ENCODE measurements at regions not wholly inside any gene's neighbourhood (a gene's known extent, or its start where the extent isn't known, plus 50 kb on each side); places are given as distances from the start of the nearest gene placed in this dataset.

DNA sequence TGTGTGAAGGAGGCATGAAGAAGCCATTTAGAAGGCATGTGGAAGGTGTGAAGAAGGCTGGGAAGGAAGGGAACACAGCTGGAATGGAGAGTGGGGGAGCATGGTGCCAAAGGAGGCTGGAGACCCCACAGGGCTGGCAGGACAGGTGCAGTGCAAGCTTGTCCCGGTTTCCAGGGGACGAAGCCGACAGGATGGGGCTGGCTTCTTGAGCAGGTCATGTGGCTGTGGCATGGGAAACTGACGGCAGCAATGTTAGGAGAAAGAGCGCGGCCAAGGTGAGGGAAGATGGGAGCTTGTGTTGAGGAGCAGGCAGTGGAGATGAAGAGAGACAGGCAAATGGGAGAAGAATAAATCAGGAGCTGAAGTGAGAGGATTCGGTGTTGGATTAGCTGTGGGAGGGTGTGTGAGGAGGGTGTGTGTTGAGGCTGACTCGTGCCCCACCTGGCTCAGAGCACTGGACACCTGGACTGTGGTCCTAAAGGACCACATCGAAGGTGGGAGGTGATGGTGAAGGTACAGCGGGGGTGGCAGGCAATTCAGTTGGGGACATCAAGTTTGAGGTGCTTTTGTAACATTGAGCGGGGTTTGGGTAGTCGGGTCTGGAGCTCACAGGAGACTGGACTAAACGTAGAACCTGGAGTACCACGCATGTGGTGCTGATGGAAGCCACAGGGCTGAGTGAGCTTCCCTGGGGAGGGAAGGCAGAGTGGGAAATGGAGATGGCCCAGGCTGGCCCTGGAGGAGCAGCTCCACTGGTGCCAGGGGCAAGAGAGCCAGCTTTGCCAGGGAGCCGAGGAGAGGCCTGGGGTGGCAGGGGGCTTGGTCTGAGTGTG lies 165.6 kb upstream of the HDAC4 start:
- TF ChIP-seq, protein P1, sequence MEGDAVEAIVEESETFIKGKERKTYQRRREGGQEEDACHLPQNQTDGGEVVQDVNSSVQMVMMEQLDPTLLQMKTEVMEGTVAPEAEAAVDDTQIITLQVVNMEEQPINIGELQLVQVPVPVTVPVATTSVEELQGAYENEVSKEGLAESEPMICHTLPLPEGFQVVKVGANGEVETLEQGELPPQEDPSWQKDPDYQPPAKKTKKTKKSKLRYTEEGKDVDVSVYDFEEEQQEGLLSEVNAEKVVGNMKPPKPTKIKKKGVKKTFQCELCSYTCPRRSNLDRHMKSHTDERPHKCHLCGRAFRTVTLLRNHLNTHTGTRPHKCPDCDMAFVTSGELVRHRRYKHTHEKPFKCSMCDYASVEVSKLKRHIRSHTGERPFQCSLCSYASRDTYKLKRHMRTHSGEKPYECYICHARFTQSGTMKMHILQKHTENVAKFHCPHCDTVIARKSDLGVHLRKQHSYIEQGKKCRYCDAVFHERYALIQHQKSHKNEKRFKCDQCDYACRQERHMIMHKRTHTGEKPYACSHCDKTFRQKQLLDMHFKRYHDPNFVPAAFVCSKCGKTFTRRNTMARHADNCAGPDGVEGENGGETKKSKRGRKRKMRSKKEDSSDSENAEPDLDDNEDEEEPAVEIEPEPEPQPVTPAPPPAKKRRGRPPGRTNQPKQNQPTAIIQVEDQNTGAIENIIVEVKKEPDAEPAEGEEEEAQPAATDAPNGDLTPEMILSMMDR (IDR thresholded peaks at IDR 0.05) = no peak
- Histone ChIP-seq H3K27me3 (peaks cover 53% of the 10 kb centered on the region), H3K9me3 (no peaks in the 10 kb centered on the region), H3K4me3 (ENCODE audit: low read depth in 1 of 2, low read length in 1 of 2) (no peak overlapping the region), H3K36me3 (no peaks in the 10 kb centered on the region), H3K27ac (no peak overlapping the region), H3K4me1 (ENCODE audit: control insufficient read depth in 1 of 2, insufficient read depth in 1 of 2, low read depth in 1 of 2, low read length in 1 of 2) (no peaks in the 10 kb centered on the region)

DNA sequence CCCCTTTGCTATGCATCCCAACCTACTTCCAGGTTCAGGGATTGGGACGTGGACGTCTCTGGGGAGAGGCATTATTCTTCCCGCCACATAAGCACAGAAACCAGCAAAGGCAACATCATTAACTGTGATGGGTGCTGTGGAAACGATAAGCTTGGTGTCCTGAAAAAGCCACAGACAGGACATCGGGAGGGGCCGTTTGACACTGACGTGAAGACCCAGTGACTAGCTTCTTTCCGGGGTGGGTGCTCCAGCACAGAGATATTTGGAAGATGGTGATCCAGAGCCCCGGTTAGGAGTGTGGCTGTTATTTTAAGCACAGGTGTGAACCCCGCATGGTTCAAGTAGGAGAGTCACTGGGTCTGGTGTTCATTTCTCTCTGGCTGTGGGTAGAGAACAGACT lies 163.8 kb upstream of the HDAC4 start:
- Histone ChIP-seq H3K27ac (no peak overlapping the region), H3K4me3 (ENCODE audit: low read depth in 1 of 2, low read length in 1 of 2) (no peak overlapping the region), H3K9me3 (no peaks in the 10 kb centered on the region), H3K36me3 (no peaks in the 10 kb centered on the region), H3K27me3 (peaks cover 54% of the 10 kb centered on the region), H3K4me1 (ENCODE audit: control insufficient read depth in 1 of 2, insufficient read depth in 1 of 2, low read depth in 1 of 2, low read length in 1 of 2) (no peaks in the 10 kb centered on the region)
- TF ChIP-seq, protein P1 (IDR thresholded peaks at IDR 0.05) = no peak

DNA sequence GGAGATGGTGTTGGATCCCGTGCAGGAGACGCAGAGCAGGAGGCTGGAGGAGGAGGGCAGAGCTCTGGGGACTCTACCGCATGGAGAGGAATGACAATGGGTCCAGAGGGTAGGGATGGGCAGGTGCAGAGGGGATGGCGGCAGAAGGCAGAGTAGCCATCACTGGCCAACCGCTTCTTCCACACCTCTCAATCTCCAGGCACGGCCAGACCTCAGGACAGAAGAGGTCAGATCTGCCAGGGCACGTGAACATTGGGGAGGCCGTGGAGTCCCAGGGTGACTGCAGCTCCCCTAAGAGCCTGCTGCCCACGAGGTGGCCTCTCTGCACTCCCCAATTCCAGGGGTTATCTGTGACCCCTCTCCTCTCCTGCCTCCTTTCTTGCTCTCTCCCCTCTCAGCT lies 162.7 kb upstream of the HDAC4 start:
- Histone ChIP-seq H3K27ac (no peak overlapping the region), H3K4me3 (ENCODE audit: low read depth in 1 of 2, low read length in 1 of 2) (no peak overlapping the region), H3K4me1 (ENCODE audit: control insufficient read depth in 1 of 2, insufficient read depth in 1 of 2, low read depth in 1 of 2, low read length in 1 of 2) (no peaks in the 10 kb centered on the region), H3K36me3 (no peaks in the 10 kb centered on the region), H3K27me3 (peaks cover 54% of the 10 kb centered on the region), H3K9me3 (no peaks in the 10 kb centered on the region)
- TF ChIP-seq, protein P1 (IDR thresholded peaks at IDR 0.05) = no peak

DNA sequence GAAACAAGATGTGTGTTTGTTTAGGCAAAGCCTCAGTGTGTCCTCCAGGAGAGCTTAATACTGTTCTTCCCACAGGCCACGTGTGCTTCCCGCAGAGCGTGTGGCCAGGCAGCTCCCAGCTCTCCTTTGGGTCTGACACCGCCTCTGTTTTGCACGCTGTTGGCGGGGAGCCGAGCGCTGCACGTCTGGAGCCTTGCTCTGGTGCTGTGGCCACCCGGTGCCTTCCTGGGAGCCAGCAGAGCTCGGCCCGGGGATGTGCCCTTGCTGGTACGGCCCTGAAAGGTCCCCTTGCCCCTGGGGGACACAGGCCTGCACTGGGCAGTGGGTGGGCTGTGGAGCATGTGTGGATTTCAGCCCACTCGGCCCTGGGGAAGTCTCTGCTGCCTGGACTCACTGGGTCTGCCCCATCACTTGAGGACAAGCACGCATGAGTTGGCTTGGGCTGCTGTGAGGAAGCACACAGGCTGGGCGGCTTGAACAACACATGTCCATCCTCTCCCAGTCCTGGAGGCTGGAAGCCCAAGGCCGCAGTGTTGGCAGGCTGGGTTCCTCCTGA lies 160.7 kb upstream of the HDAC4 start:
- no peaks in the 10 kb centered on the region for H3K4me1 ChIP-seq (ENCODE audit: control insufficient read depth in 1 of 2, insufficient read depth in 1 of 2, low read depth in 1 of 2, low read length in 1 of 2)
- H3K27ac ChIP-seq = no peak overlapping the region
- H3K9me3 ChIP-seq = no peaks in the 10 kb centered on the region
- H3K4me3 ChIP-seq (ENCODE audit: low read depth in 1 of 2, low read length in 1 of 2) = no peak overlapping the region
- H3K27me3 ChIP-seq = peaks cover 36% of the 10 kb centered on the region
- H3K36me3 ChIP-seq = no peaks in the 10 kb centered on the region
- TF ChIP-seq, protein P1 (IDR thresholded peaks at IDR 0.05) = no peak

DNA sequence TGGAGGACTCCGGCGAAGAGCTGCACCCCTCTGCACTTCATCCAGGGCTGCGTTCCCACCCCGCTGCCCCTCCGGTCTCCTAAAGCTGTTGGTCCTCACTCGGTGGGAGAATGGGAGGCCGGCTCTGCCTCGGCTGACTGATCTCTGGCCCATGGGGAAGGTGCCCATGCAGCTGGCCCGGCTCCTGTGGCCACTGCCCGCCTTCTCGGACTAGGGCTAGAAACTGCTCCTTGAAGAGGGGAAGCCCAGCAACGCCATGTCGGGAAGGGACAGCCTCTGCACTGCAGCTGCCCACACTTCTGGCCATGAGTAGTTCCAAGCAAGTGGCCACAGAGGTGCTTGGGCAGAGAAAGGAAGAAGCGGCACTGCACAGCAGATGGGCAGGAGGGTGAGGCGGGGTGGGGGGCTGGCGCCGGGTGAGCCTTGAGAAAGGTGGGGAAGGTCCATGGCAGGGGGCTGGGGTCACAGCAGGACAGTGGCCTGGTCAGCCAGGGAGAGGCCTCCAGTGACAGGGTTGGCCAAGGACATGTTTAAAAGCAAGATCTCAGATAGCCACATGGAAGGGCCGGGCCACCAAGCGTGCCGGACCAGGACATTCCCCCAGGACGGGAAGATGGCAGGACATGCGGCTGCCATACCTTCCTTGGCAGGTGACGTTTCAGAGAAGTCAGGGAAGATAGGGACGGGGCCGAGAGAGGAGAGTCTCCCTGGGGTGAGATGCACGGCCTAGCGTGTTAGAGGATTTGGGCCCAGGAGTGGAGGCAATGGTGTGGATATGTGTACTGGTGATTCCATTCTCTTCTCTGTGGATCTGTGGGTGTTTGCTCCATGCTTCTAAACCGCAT lies 158.8 kb upstream of the HDAC4 start:
- Histone ChIP-seq H3K9me3 (no peaks in the 10 kb centered on the region), H3K27me3 (peaks cover 21% of the 10 kb centered on the region), H3K4me3 (ENCODE audit: low read depth in 1 of 2, low read length in 1 of 2) (no peak overlapping the region), H3K27ac (no peak overlapping the region), H3K36me3 (no peaks in the 10 kb centered on the region), H3K4me1 (ENCODE audit: control insufficient read depth in 1 of 2, insufficient read depth in 1 of 2, low read depth in 1 of 2, low read length in 1 of 2) (no peaks in the 10 kb centered on the region)
- TF ChIP-seq, protein P1 (IDR thresholded peaks at IDR 0.05) = no peak
